CD4-positive, alpha-beta T cell treated with Interleukin-15 for 1 hour (primary cell): ENCODE measurements at regions not wholly inside any gene's neighbourhood (a gene's known extent, or its start where the extent isn't known, plus 50 kb on each side); places are given as distances from the start of the nearest gene placed in this dataset.
"Not testable (repeated sequence)": the region's sequence is repeated elsewhere in the genome, so short reads cannot be mapped to it uniquely, and the experiment has no call there.

Source experiments
- DNase-seq: peaks from one replicate; pipeline ENCODE4 v3.0.0-alpha.2; 2020

- no peak for DNase-seq
These were observed 338.3 kb downstream of the OTUD1 start for GRCh38 chr10:23777153-23777552.

GRCh38 chr10:23779301-23779700 lies 340.4 kb downstream of the OTUD1 start:
- no peak for DNase-seq

DNA sequence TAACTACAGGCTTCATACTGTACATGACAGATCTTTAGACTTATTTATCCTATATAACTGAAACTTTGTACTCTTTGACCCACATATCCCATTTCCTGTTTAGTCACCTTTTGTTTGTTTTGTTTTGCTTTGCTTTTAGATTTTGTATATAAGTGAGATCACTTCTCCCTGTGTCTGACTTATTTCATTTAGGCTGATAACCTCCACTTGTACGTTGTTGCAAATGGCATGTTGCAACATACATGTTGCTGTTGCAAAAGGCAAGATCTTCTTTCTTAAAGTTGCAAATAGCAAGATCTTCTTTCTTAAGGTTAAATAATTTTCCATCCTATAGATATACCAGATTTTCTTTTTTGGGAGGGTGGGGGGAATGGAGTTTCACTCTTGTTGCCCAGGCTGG lies 341.5 kb downstream of the OTUD1 start:
- no peak for DNase-seq

GRCh38 chr10:23786594-23786993 lies 347.7 kb downstream of the OTUD1 start:
- DNase-seq, result no peak

DNA sequence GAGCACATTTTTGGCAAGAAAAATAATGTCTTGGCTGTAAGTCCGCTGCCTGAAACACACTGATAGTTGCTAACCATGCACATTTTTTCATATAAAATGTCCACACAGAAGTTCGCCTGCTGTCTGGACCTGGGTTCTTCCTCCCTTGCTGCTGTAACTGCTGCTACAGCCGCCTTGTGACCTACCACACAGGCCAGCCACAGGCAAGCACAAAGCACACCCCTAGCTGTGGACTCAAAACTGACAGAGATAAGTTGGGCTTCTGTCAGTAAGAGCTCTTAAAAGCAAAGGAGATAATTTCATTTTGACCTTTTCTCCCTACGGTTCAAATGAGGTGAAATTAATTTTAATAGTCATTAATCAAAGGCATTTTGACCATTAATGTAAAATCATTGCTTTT lies 354.7 kb downstream of the OTUD1 start:
- DNase-seq, result no peak

DNA sequence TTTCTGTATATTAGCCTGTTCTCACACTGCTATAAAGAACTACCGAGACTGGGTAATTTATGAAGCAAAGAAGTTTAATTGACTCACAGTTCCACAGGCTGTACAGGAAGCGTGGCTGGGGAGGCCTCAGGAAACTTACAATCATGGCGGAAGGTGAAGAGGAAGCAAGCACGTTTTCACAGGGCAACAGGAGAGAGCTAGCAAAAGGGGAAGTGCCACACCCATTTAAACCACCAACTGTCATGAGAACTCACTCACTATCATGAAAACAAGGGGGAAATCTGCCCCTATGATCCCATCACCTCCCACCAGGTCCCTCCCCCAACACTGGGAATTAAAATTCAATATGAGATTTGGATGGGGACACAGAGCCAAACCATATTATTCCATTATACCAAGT lies 358.6 kb downstream of the OTUD1 start:
- not testable (repeated sequence) for DNase-seq

DNA sequence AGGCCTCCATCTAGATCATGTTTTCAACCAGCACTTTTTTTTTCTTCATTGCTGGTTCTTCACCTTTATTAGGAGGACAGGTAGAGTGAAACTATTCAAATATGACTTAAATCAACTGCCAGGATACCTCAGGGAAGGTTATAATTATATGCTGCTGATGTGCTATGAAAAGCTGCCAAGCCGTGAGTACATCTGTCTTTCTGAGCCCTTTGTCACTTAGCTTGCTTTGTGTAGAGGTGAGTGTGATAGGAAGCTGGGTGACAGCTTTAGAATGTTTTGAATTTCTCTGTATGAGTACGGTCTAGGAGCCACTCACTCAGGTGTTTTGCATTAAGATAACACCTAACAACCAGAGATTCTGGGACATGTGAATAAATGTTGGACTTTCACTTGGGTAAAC lies 365.2 kb downstream of the OTUD1 start:
- DNase-seq, result no peak

GRCh38 chr10:23813687-23814086 lies 374.8 kb downstream of the OTUD1 start:
- DNase-seq, result no peak

GRCh38 chr10:23818484-23818883 lies 379.6 kb downstream of the OTUD1 start:
- DNase-seq, result no peak

DNA sequence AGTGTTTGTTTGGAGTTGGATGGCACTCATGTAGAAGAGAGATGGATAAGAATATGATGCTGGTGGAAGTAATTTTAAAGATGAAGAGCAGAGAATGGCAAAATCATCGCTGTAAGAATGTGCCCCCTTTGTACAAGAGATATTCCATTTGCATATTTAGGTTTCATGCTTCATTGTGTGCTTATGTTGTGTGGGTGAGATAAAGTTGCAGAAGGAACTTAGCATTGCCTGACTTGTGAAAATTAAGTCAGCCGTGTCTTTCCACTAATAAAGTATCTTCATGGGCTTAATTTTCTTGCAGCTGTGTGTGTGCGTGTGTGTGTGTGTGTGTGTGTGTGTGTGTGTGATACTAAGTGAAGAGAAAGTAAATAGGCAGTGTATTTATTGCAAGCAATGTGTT lies 381.9 kb downstream of the OTUD1 start:
- DNase-seq, result no peak

DNA sequence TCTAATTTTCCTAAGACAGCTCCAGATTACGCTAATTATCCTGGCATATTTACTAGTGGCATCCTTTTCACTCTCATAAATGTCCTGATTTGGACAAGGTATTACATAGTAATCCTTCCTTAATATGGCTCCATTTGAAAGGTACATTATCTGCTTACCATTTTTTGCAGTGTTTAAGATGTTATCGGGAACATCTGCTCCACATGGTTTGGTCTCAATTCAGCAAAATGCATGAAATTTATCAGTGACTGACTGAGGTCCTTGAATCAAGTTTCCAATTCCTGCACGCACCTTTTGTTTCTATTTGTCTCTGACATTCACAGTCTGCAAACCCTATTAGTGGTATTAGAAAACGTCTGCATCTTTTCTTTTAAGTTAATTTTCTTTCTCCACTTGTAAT lies 384.1 kb upstream of the KIAA1217 start:
- no peak for DNase-seq

GRCh38 chr10:23826421-23826820 lies 382.5 kb upstream of the KIAA1217 start:
- DNase-seq, result no peak

- DNase-seq, result no peak
These were observed 379.4 kb upstream of the KIAA1217 start for GRCh38 chr10:23829556-23829955.

DNA sequence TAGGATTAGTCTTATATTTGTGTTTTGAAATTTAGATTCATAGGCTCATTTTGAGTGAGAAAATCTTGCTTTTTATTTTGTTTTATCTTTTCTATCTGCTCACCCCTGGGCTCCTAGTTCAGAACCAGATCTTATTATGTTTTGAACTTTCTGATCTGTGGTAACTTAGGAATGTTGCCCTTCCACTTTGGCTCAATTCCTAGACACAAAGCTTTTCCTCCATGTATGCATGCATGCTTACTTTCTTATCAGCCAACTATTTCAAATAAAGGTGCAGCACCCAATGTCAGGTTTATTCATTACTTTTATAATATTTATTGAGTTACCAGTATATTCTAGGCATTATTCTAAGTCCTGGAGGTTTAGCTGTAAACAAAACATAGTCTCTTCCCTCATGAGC lies 374.8 kb upstream of the KIAA1217 start:
- no peak for DNase-seq

GRCh38 chr10:23850631-23851030 lies 358.3 kb upstream of the KIAA1217 start:
- DNase-seq, result no peak

DNA sequence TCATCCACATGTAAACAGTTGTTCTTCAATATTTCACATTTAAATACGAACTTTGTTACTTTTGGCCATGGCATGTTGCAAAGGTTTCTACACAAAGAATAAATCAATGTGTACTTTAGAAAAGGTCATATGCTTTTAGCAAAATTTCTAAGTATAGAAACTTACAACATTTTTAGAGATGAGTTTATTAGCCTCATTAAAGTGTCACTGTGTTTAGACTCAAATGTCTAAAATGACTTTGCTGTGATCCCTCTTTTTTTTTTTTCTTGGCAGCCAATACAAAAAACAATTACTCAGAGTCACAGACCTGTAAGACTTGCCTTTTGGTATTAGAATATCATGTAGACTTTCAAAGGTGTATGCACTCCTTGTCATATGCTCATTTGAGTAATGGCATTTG lies 349.3 kb upstream of the KIAA1217 start:
- no peak for DNase-seq

GRCh38 chr10:23864631-23865147 lies 344.2 kb upstream of the KIAA1217 start:
- DNase-seq, result no peak

DNA sequence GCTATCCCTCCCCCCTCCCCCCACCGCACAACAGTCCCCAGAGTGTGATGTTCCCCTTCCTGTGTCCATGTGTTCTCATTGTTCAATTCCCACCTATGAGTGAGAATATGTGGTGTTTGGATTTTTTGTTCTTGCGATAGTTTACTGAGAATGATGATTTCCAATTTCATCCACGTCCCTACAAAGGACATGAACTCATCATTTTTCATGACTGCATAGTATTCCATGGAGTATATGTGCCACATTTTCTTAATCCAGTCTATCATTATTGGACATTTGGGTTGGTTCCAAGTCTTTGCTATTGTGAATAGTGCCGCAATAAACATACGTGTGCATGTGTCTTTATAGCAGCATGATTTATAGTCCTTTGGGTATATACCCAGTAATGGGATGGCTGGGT lies 342.0 kb upstream of the KIAA1217 start:
- DNase-seq, result not testable (repeated sequence)

DNA sequence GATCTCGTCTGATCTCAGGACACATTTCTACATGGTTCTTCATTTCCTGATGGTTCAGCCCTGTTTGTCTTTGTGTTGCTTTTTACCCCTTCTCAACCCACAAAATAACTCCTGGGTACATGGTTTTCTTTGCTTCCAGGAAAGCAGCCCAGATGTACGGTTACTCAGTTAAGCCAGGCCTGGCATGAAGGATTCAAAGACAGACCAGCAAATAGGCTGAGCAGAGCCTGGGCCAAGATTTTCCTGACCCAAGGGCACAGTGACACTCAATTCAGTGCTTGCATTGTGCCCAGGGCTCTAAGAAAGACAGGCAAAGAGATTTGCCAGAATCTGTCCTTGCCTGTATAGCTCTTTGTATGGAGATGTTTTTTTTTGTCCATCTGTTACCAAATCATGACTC lies 340.8 kb upstream of the KIAA1217 start:
- no peak for DNase-seq

GRCh38 chr10:23869548-23869947 lies 339.4 kb upstream of the KIAA1217 start:
- no peak for DNase-seq

- DNase-seq, result no peak
These were observed 338.9 kb upstream of the KIAA1217 start for GRCh38 chr10:23869996-23870395.

DNA sequence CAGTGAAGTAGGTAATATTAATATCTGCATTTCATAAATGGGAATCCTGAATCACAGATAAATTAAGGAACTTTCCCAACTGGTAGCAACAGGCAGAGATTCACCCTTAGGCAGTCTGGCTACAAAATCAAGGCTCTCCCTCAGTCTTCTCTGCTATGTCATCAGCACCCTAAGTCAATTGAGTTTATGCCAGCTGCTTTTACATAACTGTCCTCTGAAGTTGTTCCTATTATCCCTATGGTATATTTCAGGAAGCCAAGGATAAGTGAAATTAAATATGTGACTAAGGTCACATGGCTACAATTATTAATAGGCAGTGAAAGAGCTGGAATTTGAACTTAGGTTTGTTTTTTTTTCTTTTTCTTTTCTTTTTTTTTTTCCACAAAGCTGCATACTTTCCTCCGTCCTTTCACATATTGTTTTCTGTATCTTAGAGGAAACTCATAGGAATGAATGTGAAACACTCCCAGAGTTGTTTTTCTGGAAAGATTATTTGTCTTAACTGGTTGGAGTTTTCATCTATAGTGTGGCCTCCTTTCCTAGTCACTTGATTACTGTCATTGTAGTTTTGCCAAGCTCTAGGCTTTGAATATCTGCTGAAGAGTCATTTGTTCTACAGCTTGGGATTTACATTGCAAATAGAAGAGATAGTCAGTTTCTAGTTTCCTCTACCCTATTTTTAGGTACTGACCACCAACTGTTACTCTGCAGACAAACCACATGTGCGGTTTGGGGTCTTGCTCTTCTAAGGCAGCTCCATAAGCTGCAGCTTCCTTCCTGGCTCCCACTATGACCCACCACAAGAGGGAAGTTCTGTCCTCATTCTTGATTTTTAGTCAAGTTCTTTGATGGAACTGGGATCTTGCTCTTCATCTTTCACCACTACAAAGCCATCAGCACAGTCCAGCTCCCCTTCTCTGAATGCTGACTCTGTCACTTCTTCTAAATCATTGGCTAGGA lies 338.0 kb upstream of the KIAA1217 start:
- DNase-seq, result no peak

DNA sequence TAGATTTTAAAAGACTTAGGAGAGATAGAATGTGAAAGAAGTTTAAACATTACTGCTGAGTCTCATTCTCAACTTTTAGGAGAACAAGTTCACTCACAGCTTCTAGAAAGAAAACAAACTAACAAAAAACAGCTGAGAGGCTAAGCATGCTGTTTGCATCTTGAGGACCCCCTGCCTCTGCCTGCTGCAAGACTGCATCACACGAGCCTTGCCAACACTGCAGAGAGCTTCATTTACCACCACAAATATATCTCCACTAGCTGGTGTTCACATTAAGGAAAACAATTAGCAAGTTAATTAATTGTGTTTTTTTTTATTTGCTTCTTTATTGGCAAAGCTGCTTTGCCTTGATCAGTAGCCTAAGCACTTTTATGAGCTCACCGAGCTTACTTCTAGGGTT lies 336.6 kb upstream of the KIAA1217 start:
- no peak for DNase-seq

GRCh38 chr10:23877791-23878320 lies 331.1 kb upstream of the KIAA1217 start:
- no peak for DNase-seq
